Spleen (tissue), 11 donors: ENCODE measurements at regions not wholly inside any gene's neighbourhood (a gene's known extent, or its start where the extent isn't known, plus 50 kb on each side); places are given as distances from the start of the nearest gene placed in this dataset.

Experiments
- DNase-seq: peaks from one replicate; pipeline ENCODE4 v3.0.0-alpha.2; 2020
- H3K27ac ChIP-seq, 8 donors: fragments of 200-600 bp; sonication (generic) in 7 of 8; 1 replicate in 4 of 8; 2 replicates in 4 of 8; pipeline versions ENCODE4 v1.5.0 to v1.8.0; 2016 to 2021; ENCODE audit warnings: inconsistent platforms in 4 of 8, mild to moderate bottlenecking in 4 of 8, moderate library complexity in 1 of 8
- H3K27me3 ChIP-seq, 7 donors: fragments of 200-600 bp; sonication (generic) in 6 of 7; replicated peaks in 1 of 7; 1 replicate in 4 of 7; 2 replicates in 3 of 7; pipeline versions ENCODE4 v1.5.0 to v1.8.0; 2016 to 2021; ENCODE audit warnings: inconsistent platforms in 3 of 7, mild to moderate bottlenecking in 1 of 7
- H3K36me3 ChIP-seq, 6 donors: fragments of 200-600 bp; sonication (generic) in 5 of 6; 1 replicate in 4 of 6; 2 replicates in 2 of 6; pipeline versions ENCODE4 v1.5.0 to v1.8.0; 2016 to 2021; ENCODE audit warnings: inconsistent platforms in 2 of 6
- H3K4me1 ChIP-seq, 6 donors: fragments of 200-600 bp; sonication (generic) in 5 of 6; 1 replicate in 3 of 6; 2 replicates in 3 of 6; pipeline versions ENCODE4 v1.5.0 to v1.8.0; 2016 to 2021; ENCODE audit warnings: inconsistent platforms in 3 of 6
- H3K4me3 ChIP-seq, 8 donors: fragments of 200-600 bp; sonication (generic) in 7 of 8; 1 replicate in 4 of 8; 2 replicates in 4 of 8; pipeline versions ENCODE4 v1.5.0 to v1.8.0; 2016 to 2021; ENCODE audit warnings: inconsistent platforms in 4 of 8, mild to moderate bottlenecking in 4 of 8, moderate library complexity in 2 of 8
- H3K9me3 ChIP-seq, 8 donors: fragments of 200-600 bp; sonication (generic) in 7 of 8; 1 replicate in 4 of 8; 2 replicates in 4 of 8; pipeline versions ENCODE4 v1.5.0 to v1.8.0; 2016 to 2021; ENCODE audit warnings: inconsistent platforms in 4 of 8
- CTCF ChIP-seq, 11 experiments: fragments of 200-600 bp in 7 of 11; fragments of 450-650 bp in 4 of 11; sonication (generic) in 4 of 11; IDR thresholded peaks in 8 of 11; conservative IDR thresholded peaks in 3 of 11; 1 replicate in 7 of 11; 2 replicates in 4 of 11; pipeline versions ENCODE4 v1.4.0 to v1.8.0; 2016 to 2021; ENCODE audit warnings: antibody characterized with exemption in 11 of 11, inconsistent platforms in 4 of 11, mild to moderate bottlenecking in 1 of 11
- POLR2A ChIP-seq, 3 donors: fragments of 450-650 bp; IDR thresholded peaks; one replicate each; pipeline ENCODE4 v1.5.1; 2017; ENCODE audit warnings: antibody characterized with exemption in 3 of 3, mild to moderate bottlenecking in 1 of 3
- POLR2AphosphoS5 ChIP-seq, 3 donors: sonication (generic); formaldehyde crosslinking; IDR thresholded peaks; one replicate each; pipeline ENCODE4 v1.5.1; 2017; ENCODE audit warnings: antibody characterized with exemption in 3 of 3
- WGBS, 5 donors: extraction: QIAGEN DNeasy Blood & Tissue Kit in 3 of 5; methylation state at CpG; one replicate each; pipeline versions ENCODE4 v1.1.5 to v1.1.7; 2013 to 2018; 5-methylcytosine and 5-hydroxymethylcytosine counted together
- intact Hi-C: fragments of 100-400 bp; cut with DNase I; formaldehyde crosslinking; loops from one replicate; pipeline ENCODE4 v1.15.0; 2023; ENCODE audit warnings: low total_unique reads
- donor health status: healthy with polysubstance abuse.
- donor health status: DM: no; HTN: no; CAD: no; lungs with moderate emphysema.
- donor health status: DM: no; HTN: no; CAD: no.
- donor health status: Bipolar disorder and iron deficiency.
- donor health status: healthy.
- donor health status: DM: no; HTN: no; CAD: no.
- donor health status: DM: yes; HTN: yes; CAD: no.

- no peaks in the 10 kb centered on the region for H3K4me1 ChIP-seq
- no peaks in the 10 kb centered on the region for H3K27me3 ChIP-seq
- no peak overlapping the region for H3K4me3 ChIP-seq
- no peaks in the 10 kb centered on the region for H3K9me3 ChIP-seq
- 77 to 91% (median 82%) methylated on average over 2 of the region's 2 CpGs for WGBS, 5 donors
- no peak overlapping the region for H3K27ac ChIP-seq
- DNase-seq: no peak
- intact Hi-C loops: no loop called here
- H3K36me3 ChIP-seq: no peaks in the 10 kb centered on the region
- TF ChIP-seq POLR2A (IDR thresholded peaks at IDR 0.05) (no peak), POLR2AphosphoS5 (IDR thresholded peaks at IDR 0.05) (no peak), CTCF (IDR thresholded peaks at IDR 0.05 in 8 of 11, conservative IDR thresholded peaks at IDR 0.05 in 3 of 11) (no peak)
Measured at GRCh38 chr12:43165351-43165750, 386.7 kb downstream of the ADAMTS20 start.

GRCh38 chr12:43162138-43162537 is 389.9 kb downstream of the ADAMTS20 start:
- H3K4me1 ChIP-seq: no peaks in the 10 kb centered on the region
- TF ChIP-seq CTCF (IDR thresholded peaks at IDR 0.05 in 8 of 11, conservative IDR thresholded peaks at IDR 0.05 in 3 of 11) (no peak), POLR2A (IDR thresholded peaks at IDR 0.05) (no peak), POLR2AphosphoS5 (IDR thresholded peaks at IDR 0.05) (no peak)
- H3K27ac ChIP-seq: no peak overlapping the region
- no peak overlapping the region for H3K4me3 ChIP-seq
- DNase-seq: no peak
- WGBS, 5 donors: 84 to 93% (median 90%) methylated on average over 3 of the region's 3 CpGs
- intact Hi-C loops: no loop called here
- no peaks in the 10 kb centered on the region for H3K9me3 ChIP-seq
- H3K27me3 ChIP-seq: no peaks in the 10 kb centered on the region
- H3K36me3 ChIP-seq: no peaks in the 10 kb centered on the region

- no peak for DNase-seq
- 70 to 86% (median 79%) methylated on average over 2 of the region's 2 CpGs for WGBS, 5 donors
- no peak for TF ChIP-seq POLR2A (IDR thresholded peaks at IDR 0.05)
- no peak for TF ChIP-seq POLR2AphosphoS5 (IDR thresholded peaks at IDR 0.05)
- TF ChIP-seq CTCF (IDR thresholded peaks at IDR 0.05 in 8 of 11, conservative IDR thresholded peaks at IDR 0.05 in 3 of 11): no peak
- H3K4me3 ChIP-seq: no peak overlapping the region
- H3K27ac ChIP-seq: no peak overlapping the region
- no peaks in the 10 kb centered on the region for H3K27me3 ChIP-seq
- no peaks in the 10 kb centered on the region for H3K4me1 ChIP-seq
- H3K36me3 ChIP-seq: no peaks in the 10 kb centered on the region
- intact Hi-C loops: no loop called here
- no peaks in the 10 kb centered on the region for H3K9me3 ChIP-seq
Measured at GRCh38 chr12:43159506-43159905, 392.5 kb downstream of the ADAMTS20 start.

- Histone ChIP-seq H3K4me1 (no peaks in the 10 kb centered on the region), H3K27me3 (no peaks in the 10 kb centered on the region), H3K36me3 (no peaks in the 10 kb centered on the region), H3K4me3 (no peak overlapping the region), H3K27ac (no peak overlapping the region), H3K9me3 (no peaks in the 10 kb centered on the region)
- intact Hi-C loops: no loop called here
- TF ChIP-seq POLR2A (IDR thresholded peaks at IDR 0.05) (no peak), CTCF (IDR thresholded peaks at IDR 0.05 in 8 of 11, conservative IDR thresholded peaks at IDR 0.05 in 3 of 11) (no peak), POLR2AphosphoS5 (IDR thresholded peaks at IDR 0.05) (no peak)
- WGBS, 5 donors: 89 to 93% (median 91%) methylated on average over 1 of the region's 1 CpG
- DNase-seq: no peak
Measured at GRCh38 chr12:43158126-43158525, 393.9 kb downstream of the ADAMTS20 start.
